ENCODE measurements at regions not wholly inside any gene's neighbourhood (a gene's known extent, or its start where the extent isn't known, plus 50 kb on each side); places are given as distances from the start of the nearest gene placed in this dataset.
"Not testable (repeated sequence)": the region's sequence is repeated elsewhere in the genome, so short reads cannot be mapped to it uniquely, and the experiment has no call there.

DNA sequence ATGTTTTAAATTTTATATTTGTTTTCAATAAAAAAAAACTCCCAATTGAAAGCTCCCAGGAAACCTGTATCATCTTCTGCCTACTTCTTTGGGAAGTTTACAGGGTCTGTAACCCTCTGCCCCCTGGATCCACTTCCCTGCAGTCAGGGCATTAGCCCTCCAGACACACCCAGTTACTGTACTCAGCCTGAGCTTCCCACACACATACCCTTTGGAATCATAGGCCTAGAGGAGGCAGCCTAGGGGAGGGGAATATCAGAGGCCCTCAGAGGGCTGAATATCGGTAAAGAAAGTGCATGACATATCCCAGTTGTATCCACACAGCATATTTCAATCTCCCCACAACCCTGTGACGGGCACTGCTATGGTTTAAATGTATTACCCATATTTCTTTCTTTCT, 56.2 kb upstream of the TFPI start:
- DNase-seq, result not testable (repeated sequence)

DNA sequence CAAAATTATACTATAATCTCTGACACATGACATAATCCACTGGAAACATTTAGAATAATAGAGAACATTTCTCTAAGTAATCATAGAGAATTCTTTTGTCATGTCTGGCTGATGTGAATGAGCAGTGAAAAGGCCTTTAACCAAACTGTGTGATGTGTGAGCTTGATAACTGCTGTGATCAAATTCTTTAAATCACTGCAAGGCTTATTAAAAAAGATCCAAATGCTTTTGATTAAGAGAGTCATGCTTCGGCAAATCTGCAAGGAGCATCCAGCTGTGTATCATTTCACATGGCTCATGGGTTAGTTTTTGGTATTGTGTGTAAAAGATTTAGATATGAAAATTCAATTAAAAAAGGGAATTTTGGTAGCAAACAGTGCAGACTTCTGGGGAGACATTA, 58.6 kb upstream of the TFPI start:
- peak; percentile 2 for DNase-seq

DNA sequence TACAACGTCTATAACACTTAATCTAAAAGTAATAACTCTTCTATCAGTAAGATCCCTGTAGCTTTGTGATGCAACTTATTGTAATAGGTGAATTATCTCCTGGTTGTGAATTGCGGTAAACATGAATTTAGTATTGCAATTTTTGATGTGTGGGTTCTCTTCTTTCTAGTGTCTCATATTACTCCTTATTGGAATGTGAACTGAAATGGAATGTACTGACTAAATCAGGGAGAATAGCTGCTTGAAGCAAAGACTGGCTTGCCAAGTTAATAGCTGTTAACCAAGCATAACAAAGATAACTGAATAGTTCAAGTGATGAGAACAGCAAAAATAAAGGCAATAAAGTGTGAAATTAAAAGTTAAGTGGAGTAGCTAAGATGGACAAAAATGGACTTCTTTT, 60.5 kb upstream of the TFPI start:
- peak; percentile 40 for DNase-seq

DNA sequence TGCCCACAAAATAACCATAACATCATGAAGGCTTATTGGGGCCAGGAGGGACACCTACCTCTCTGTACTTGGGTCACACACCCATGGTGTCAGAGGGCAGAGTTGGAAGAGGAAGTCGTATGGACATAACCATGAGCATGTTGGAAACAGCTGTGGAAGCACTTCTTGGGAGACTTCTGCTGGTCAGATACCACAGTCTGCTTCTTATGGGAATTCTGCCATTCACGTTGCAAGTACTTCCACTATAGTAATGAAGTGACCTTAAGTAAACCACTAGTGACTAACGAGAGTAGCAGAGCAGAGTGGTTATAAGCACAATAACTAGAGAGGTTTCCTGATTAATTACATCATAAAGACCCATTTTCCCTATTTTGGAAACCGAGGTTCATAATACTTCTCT, 61.1 kb upstream of the TFPI start:
- peak; percentile 1 for DNase-seq

DNA sequence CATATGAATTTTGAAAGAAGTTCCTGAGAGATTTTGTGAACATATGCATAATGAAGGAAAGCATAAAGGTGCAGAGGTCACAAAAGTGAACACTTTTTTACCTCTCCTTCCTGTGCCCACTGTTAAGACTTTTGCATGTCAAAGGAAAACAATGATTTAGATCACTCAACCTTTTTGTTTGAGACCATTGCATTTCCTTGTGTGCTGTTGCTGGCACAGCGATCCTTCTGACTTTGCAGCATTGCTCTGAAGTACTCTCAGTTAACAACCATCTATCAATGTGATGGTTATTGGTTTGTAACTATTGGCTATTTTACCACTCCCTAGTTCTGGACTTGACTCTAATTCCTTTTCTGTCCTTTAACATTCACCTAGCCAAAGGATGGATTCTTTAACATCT, 61.7 kb upstream of the TFPI start:
- no peak for DNase-seq

DNA sequence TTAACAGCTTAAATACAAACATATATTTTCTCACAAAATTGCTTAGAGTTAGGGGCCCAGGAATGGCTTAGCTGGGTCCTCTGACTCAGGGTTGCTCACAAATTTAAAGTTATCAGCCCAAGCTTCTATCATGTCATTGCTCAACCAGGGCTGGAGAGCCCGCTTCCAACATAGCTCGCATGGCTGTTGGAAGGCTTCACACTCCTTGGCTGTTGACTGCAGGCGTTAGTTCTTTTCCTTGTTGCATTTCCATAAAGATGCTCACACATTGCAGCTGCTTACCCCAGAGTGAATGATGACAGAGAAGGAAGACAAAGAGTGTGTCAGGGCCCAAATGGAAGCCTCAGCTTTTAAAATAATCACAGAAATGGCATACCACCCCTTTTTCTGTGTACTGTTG, 62.9 kb upstream of the TFPI start:
- DNase-seq, result no peak

DNA sequence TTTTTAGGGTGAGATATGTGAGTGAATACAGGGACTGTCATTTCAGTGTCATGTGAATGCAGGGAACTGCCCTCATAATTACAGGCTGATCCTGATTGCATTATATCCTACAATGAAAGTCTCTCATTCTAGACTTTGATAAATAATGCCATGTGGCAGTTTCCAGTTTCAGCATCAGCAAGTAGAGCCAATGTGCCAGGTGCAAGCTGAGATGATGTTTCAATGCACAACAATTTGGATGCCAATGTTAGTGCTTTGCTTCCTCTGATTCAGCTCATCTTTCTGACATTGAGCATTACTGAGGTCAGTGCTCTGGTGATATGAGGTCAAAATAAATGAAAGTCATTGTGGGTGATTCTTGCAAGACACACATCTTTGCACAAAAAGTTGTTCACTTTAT, 63.7 kb upstream of the TFPI start:
- DNase-seq, result no peak

DNA sequence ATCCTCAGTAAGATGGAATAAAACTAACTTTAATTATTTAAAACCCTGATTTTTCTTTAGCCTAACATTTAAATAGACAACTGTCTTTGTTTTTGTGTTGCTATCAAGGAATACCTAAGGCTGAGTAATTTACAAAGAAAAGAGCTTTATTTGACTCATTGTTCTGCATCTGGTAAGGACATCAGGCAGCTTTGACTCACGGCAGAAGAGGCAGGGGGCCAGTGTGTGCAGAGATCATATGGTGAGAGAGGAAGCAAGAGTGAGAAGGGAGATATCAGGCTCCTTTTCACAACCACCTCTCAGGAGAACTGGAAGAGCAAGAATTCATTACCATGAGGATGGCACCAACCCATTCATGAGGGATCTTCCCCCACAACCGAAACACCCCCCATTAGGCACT, 64.6 kb upstream of the TFPI start:
- DNase-seq, result peak; percentile 28

DNA sequence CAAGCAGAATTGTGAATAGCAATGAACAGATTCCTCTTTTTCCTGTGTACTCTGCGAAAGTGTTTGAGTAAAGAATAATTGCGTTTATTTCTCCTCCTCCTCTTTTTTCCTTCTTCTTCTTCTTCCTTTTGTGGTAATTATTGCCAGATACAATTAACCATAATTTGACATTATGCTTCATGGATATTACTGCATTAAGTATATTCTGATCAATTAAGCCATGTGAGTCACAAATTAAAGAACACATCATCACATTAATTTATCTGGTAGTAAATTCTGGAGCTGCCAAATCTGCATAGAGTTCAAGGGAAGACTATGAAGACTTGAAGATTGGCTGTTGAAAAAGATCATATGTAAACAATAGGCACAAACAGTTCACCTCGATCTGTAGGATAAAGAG, 72.9 kb upstream of the TFPI start:
- no peak for DNase-seq

DNA sequence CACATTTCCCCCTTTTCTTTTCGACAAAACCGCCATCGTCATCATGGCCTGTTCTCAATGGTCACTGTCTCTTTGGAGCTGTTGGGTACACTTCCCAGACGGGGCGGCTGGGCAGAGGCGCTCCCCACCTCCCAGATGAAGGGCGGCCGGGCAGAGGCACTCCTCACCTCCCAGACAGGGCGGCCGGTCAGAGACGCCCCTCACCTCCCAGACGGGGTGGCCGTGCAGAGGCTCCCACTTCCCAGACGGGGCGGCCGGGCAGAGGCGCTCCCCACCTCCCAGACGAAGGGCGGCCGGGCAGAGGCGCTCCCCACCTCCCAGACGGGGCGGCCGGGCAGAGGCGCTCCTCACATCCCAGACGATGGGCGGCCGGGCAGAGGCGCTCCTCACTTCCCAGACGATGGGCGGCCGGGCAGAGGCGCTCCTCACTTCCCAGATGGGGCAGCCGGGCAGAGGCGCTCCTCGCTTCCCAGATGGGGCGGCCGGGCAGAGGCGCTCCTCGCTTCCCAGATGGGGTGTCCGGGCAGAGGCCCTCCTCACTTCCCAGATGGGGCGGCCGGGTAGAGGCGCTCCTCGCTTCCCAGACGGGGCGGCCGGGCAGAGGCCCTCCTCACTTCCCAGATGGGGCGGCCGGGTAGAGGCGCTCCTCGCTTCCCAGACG, 82.6 kb upstream of the TFPI start:
- DNase-seq, result not testable (repeated sequence)

DNA sequence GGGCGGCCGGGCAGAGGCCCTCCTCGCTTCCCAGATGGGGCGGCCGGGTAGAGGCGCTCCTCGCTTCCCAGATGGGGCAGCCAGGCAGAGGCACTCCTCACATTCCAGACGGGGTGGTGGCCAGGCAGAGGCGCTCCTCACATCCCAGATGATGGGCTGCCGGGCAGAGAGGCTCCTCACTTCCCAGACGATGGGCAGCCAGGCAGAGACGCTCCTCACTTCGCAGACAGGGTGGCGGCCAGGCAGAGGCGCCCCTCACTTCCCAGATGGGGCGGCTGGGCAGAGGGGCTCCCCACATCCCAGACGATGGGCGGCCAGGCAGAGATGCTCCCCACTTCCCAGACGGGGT, 83.1 kb upstream of the TFPI start:
- DNase-seq, result not testable (repeated sequence)

DNA sequence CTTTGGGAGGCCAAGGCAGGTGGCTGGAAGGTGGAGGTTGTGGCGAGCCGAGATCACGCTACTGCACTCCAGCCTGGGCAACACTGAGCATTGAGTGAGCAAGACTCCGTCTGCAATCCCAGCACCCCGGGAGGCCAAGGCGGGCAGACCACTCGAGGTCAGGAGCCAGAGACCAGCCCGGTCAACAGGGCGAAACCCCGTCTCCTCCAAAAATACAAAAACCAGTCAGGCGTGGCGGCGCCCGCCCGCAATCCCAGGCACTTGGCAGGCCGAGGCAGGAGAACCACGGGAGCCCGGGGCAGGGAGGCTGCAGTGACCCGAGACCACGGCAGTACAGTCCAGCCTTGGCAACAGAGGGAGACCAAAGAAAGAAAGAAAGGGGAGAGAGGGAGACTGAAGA, 83.5 kb upstream of the TFPI start:
- DNase-seq, result not testable (repeated sequence)

DNA sequence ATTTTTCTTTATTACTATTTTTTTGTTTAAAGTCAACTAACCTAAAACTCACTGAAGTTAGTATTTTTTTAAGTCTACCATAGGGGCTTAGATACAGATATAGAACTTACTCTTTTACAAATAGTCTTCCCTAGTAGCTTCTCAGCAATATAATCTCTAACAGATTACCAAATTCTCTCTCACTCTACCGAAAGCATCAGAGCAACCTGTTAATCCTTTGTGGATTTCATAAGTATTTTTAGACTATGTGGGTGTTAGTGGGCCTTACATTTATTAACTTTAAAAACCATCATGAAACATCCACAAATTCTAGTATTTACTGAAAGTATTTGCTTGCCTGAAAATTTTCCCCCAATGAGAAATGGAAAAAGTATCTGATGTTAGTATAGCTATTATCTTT, 84.6 kb upstream of the TFPI start:
- no peak for DNase-seq

DNA sequence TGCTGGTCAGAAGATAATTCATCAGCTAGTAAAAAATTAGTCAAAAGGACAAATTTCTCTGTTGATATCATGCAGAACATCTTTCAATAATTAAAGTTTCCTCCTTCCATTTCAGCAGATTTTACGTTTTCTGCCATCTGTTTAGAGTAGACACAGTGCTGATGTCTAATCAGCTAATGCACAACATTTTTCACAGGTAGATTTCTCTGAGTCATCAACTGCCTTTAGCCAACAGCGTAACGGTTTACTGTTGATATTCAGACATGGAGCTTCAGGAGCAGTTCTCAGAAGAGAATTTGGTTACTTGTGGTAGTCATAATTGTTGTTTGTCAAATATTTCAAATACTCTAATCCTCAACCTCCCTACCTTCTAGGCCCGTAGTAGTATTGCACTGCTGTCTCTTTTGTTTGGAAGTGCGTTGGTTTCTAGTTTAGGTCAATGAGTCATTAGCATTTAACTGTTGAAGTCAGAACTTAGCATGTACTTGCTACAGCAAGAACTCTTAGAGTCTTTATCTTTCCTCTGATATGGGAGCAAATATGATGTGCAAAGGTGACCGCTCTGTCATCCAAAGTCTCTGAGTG, 86.8 kb upstream of the TFPI start:
- DNase-seq, result no peak

DNA sequence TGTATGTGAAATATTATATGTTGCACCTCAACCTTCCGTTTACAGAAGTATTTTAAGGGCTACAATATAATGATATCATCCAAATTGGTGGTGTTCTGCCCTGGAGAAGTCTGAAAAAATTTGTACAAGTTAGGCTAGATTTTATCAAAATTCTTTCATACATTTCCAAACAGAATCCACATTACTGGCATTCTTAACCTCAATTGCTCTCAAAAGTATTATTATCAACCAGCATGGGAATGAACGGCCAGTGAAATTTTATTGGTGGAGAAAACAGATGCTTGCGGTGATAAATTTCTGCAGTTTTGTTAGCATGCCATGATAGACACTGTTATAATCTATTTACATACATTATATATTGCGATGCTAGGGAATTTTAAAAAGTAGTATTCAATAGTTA, 88.3 kb upstream of the TFPI start:
- peak; percentile 19 for DNase-seq

DNA sequence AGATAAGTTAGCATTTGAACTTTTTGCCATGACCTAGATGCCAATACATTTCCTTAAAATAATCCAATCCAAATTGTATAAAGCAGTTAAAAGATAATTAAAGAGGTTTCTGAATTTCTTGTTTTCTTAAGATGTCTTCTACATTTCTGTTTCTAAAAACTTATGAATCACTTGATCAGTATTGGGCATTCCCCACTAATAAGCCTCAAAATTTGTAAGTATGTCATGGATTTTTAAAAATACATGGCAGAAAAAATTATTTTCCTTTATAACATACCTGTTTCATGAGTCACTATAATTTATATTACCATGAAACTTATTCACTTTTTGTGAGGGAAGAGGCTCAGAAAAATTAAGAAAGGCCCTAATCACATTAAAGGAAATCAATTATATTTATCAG, 90.3 kb upstream of the TFPI start:
- peak; percentile 67 for DNase-seq

DNA sequence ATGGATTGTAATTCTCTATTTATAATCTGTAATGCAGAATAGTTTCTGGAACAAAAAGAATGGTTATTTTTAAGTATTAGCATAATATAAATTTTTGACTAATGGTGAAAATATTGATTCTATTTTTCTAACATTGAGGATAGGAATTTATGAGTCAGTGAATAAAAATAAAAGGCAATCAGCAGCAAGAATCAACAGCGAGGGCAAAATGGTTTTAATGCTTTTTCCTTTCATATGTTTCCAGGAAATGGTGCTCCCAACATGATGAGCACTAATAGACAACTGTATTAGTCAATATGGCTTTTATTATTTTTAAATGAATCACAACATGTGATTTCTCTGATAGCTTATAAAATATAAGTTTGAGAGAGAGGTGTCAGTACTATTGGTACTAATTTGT, 90.7 kb upstream of the TFPI start:
- DNase-seq, result peak; percentile 84

DNA sequence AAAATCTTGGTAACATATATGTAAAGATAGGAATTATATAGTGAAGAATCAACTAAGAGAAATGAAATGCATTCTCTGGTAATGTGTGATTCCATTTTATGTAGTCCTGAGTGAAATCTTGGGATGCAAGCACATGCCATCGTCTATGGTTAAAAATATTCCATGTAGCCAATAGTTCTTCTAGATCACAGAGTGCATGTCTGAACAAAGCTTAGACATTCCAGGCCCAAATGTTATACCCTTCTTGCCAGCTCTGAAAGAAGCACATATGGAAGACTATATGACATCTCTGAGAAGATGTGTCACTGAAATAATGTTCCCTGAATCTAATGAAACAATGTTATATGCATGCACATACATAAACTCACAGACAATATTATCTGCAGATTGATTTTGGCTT, 92.3 kb upstream of the TFPI start:
- peak; percentile 30 for DNase-seq

DNA sequence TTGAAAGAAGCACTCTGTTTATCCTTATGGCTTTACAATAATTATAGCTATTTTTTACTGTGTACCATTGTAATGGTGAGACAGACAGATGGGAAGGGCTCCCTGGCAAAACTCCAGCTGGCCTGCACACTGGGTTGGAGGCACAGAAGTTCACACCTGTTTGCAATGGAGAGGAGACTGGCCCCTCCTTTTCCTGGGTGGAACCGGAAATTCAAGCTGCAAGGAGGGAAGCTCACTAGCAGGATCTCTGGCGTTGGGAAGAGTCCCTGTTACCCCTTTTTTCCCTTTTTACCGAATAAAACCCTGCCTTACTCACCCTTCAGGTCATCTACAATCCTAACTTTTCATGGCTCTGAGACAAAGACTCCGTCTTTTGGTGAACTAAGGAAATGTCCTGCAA, 100.3 kb upstream of the TFPI start:
- no peak for DNase-seq

DNA sequence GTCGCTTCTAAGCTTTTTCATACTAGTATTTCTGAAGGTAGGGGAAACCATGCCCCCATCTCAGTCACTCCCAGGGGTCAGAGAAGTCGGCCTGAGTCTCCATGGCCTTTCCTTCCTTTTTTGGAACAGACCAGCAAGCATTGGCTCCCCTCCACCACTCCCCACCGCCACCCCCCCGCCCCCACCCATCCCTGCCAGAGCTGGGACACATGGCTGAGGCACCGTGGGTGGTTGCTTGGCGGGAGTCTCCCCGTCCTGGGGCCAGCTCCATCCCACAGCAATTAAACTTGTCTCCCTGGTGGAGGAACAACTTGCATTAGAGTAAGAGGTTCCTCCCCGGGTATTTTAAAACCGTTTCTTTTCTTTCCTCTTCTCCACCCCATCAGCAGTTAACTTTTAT, 100.8 kb upstream of the TFPI start:
- no peak for DNase-seq

DNA sequence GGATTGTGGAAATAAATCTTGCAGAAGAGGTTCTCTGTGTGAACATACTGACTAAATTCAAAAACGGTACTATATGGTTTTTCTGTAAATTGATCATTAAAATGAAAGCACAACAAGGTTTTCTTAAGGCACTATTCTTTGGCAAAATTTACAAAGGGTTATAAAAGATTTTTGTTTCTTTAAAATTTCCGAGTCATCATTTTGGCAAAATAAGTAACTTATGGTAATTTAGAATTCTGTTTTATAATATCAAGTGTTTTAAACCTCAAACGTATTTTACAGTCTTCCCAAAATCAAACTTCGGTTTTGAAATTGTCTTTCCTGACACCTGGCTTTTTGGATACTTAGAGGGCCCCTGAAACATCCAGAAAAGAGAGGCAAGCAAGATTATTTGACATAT, 101.9 kb upstream of the TFPI start:
- DNase-seq, result no peak

DNA sequence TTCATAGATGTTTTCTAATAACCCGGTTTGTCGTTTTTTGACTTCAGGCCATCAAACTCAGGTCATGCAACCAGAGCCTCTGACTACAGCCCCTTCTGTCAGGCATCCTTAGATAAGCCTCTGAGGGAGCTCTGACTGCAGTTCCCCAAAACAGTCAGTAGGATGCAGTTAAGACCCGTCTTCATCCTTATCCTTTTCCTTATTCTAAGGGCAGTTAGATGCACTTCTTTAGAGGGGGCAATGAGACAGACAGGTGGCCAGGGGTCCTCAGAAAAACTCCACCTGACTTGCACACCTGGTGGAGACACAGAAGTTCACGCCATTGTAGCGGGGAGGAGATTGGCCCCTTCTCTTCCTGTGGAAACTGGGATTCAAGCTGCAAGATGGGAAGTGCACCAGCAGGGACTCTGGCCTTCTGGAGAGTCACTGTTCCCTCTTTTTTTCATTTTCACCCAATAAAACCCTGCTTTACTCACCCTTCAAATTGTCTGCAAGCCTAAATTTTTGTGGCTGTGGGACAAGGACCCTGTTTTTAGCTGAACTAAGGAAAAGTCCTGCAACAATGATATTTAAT, 104.8 kb upstream of the TFPI start:
- peak; percentile 32 for DNase-seq

DNA sequence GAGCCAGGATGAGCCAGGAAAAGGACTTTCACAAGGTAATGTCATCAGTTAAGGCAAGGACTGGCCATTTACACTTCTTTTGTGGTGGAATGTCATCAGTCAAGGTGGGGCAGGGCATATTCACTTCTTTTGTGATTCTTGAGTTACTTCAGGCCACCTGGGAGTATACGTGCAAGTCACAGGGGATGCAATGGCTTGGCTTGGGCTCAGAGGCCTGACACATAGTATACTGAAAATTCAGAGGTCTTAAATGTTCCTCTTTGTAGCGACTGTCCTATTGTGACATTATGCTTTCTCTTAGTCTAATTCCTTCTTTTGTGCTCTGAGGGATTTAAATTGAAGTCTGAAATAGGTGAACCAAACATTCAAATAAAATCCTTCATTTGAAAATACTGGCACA, 121.8 kb upstream of the TFPI start:
- DNase-seq, result not testable (repeated sequence)

DNA sequence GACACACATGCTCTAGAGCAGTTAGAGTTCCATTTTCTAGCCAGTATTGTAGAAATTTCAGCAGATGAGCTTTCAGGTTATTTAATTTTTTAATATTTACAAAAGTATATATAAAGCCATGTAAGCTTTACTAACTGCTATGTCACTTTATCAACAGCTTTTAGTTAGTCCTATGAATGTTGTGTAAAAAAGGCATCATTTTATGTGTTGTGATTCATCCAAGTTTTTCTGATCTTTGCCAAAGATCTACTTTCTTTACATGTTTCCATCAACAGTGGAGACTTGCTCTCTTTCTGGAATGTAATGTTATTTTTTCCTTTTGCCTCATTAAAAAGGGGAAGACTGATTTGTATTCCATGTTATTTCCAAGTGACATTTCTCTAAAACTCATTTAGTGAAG, 125.2 kb upstream of the TFPI start:
- DNase-seq, result no peak

DNA sequence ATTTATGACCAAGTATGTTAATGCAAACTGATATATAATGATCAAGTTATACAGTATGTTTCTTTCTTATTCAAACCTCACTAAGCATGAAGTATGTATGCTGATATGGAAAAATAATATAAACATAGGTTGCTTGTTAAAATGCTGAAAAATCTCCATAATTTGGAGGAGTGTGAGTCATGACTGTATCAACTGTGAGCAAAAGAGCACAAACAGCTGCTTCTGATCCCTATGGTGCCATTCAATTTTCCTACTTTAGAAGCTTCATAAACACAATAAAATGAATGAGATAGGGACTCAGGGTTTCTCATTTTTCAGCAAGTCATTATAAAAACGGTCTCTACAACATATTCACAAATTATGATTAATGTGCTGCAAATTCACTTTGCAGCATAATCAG, 129.9 kb upstream of the TFPI start:
- DNase-seq, result no peak

All from fibroblast of skin of back (primary cell).